Stimulated activated CD4-positive, alpha-beta T cell treated with anti-CD3 and anti-CD28 coated beads, Interleukin-15, amount 100 ng/mL, for 1 hour (primary cell): ENCODE measurements at regions not wholly inside any gene's neighbourhood (a gene's known extent, or its start where the extent isn't known, plus 50 kb on each side); places are given as distances from the start of the nearest gene placed in this dataset.
A peak's percentile ranks its signal among the peaks of the same experiment; 100 is the strongest.

Source experiments
- DNase-seq, 2 donors: peaks; one replicate each; pipeline ENCODE4 v3.0.0-alpha.2; 2020; ENCODE audit warnings: low read depth in 1 of 2, low spot score in 1 of 2

- DNase-seq: no peak
These were observed 98.1 kb upstream of the FER start for GRCh38 chr5:108649646-108650045.

DNA sequence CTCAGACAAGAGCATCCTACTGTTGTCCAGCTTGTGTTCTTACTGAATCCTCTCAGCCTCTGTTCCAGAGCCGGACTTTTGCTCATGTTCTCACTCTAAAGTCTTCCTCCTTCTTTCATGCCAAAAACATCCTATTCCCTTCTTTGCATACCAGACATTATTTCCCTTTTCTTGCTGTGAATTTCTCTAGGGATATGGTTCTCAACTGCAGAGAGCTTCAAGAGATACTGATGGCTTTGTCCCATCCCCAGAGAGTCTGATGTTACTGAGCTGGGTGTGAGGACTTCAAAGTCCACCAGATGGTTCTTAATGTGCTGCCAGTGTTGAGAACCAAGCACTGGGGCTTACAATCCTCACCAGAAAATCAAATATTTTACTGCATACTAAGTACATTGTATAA, 98.6 kb upstream of the FER start:
- DNase-seq: no peak

- DNase-seq: peak; percentile 8 to 13
These were observed 105.4 kb upstream of the FER start for GRCh38 chr5:108642170-108642906.

- no peak for DNase-seq
These were observed 106.1 kb upstream of the FER start for GRCh38 chr5:108641596-108641995.

DNA sequence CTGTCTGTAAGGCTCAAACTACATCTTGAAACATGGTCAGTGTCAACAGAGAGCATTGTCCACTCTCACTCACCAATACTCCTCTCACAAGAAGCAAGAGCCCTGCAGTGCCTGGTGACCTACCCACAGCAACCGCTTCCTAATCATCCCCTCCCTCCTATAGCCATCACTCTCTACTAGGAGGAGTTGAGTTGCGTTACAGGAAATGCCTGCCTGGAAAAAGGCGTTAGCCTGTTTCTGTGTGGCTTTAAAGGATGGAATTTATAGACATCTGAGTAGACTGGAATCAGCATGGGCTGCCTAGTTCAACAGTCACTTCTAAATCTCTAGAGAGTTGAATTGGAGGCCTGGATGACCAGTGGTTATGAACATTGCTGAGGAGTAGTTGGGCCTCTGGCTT, 108.3 kb upstream of the FER start:
- no peak for DNase-seq

GRCh38 chr5:108638021-108638420, 109.7 kb upstream of the FER start:
- no peak for DNase-seq

DNA sequence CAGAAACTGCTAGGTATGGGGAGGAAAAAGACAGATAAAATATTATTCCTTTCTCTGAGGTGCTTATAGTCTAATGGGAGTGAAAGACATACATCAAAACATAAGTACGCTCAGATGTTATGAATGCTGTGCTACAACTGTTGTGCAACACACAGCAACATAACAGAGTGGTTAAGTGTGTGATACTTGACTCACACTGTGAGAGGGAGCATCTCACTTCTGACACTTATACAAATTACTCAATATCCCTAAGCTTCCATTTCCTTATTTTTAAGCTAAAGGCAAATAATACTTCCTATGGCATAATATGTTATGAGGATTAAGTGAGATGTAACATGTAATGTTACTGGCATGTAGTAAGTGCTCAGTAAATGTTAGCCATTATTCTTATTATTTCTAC, 110.6 kb upstream of the FER start:
- DNase-seq: no peak

DNA sequence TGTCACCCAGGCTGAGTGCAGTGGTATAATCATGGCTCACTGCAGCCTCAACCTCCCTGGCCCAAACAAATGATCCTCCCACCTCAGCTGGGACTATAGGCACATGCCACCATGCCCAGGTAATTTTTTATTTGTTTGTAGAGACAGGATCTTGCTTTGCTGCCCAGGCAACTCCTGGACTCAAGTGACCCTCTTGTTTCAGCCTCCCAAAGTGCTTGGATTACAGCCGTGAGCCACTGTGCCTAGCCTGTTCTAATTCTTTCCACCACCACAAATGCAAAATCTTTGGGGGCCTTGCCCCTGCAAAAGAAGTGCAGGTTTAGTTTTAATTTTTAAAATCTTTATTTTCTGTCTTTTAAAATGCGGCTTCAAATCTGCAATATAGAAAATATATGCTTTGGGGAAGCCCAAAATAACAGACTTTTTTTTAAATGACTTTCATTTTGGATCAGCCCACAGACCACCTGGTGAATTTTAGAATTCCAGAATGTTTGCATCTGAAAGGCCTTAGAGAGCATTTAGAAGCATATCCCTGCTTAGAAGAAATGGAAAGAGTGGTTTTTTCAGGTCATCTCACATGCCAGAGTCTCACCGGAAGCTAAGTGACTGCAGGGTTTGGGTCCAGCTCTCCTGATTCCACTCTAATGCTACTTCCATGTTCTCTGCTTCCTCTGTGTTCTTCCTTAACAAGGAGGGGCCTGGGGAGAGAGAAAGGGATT, 111.4 kb upstream of the FER start:
- DNase-seq: no peak

DNA sequence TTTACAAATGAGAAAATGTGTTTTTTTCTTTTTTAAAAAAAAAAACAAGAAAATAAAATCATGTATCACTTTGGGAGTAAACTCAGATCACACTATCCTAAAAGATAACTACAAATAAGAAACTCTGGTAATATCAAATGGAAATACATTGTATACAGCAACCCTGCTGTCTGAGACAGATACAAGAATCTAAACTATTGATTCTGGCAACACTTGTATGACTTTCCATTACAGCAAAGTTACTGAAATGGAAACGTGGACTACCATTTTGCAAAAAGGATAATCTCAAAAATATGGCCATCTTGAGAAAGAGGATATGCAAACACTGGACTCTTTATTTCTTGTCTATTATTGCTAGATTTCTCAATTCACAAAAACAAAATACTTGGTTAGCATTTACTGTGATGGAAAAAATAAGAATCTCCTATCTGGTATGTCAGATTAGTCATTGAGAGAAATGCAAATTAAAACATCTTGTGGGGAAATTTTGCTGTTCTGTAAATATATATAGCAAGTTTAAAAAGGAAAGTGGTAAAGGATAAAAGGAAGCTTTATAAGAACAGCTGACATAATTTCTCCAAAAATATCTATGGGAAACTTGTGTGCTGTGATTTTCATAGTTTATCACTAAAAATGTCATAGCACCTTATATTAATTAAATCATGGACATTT, 112.9 kb upstream of the FER start:
- no peak for DNase-seq

- no peak for DNase-seq
These were observed 113.6 kb upstream of the FER start for GRCh38 chr5:108634010-108634616.

DNA sequence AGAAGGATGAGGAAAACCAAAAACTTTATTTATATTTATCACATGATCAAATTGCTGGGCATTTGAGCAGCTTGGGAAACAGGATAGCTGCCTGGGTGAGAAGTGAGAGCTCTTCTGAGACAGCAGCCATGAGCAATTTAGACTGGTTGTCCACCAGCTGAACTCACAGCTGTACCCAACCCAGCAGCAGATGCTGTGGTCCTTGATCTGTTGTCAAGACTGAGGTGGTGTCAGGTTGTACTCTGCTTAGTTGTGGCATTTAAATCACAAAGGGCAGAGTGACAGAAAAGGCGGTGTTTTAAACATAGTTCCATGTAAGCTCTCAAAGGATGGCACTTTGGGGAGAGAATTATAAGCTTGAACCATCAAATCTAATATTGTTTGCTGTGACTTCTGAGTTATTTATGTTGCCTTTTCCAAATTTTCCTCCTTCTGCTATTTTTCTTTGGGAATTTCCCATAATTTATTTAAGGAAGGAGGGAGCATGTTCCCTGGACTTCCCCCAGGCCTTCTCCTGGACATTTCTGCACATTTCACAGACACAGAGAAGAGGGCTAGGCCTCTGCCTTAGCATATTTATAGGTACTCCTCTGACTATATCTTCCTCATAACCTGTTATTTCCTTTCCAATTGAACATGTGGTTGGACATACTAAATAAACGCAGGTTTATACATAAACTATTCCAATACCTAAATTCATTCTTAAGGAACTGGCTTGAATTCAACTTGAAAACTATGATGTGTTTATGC, 117.7 kb upstream of the FER start:
- no peak for DNase-seq

DNA sequence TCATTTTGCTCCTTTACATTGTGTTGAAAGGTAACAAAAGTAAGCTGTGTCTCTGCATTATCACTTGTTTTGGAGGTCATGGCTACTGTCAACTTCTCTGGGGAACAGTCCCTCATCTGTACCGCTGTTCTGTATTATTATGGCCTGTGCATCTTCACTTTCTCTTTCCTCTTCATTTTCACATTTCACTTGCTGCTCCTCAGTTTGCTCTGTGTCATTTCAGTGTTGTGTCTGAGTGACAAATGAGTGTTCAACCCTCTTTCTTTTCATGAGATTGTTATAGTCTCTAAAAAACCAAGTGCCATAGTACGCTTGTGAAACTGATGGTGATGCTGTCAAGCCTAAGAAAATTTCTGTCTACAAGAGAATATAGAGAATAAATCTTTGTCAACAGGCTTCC, 122.0 kb upstream of the FER start:
- DNase-seq: no peak

DNA sequence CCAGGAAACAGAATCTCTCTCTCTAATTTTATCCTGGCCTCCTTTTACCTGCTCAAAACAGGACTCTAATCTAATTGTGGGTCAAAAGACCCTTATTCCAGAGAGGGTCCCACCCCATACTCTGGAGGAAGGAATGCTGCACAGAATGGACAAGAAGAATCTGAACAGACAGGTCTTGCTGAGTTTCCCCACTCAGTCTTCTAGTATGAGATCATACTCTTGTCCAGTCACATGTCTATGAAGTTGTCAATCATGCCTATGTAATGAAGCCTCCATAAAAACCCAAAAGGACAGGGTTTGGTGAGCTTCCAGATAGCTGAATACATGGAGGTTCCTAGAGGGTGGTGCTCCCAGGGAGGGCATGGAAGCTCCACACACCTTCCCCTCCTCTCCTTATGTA, 123.9 kb upstream of the FER start:
- DNase-seq: no peak

- DNase-seq: no peak
These were observed 127.2 kb upstream of the FER start for GRCh38 chr5:108620516-108620915.

DNA sequence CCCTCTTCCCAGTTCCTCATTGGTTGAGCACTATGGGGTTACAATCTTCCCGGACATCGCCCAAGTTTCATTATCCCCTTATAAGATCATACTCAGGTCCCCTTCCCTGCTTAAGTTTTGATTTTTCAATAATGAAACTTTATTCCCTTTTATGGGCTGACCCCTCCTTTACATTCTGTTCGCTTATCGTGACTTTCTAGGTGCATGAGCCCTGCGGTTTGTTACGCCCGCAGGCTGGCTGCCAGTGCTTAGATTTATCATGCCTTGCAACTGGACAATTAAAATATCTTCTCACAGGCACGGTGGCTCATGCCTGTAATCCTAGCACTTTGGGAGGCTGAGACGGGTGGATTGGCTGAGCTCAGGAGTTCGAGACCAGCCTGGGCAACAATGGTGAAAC, 127.9 kb upstream of the FER start:
- no peak for DNase-seq

DNA sequence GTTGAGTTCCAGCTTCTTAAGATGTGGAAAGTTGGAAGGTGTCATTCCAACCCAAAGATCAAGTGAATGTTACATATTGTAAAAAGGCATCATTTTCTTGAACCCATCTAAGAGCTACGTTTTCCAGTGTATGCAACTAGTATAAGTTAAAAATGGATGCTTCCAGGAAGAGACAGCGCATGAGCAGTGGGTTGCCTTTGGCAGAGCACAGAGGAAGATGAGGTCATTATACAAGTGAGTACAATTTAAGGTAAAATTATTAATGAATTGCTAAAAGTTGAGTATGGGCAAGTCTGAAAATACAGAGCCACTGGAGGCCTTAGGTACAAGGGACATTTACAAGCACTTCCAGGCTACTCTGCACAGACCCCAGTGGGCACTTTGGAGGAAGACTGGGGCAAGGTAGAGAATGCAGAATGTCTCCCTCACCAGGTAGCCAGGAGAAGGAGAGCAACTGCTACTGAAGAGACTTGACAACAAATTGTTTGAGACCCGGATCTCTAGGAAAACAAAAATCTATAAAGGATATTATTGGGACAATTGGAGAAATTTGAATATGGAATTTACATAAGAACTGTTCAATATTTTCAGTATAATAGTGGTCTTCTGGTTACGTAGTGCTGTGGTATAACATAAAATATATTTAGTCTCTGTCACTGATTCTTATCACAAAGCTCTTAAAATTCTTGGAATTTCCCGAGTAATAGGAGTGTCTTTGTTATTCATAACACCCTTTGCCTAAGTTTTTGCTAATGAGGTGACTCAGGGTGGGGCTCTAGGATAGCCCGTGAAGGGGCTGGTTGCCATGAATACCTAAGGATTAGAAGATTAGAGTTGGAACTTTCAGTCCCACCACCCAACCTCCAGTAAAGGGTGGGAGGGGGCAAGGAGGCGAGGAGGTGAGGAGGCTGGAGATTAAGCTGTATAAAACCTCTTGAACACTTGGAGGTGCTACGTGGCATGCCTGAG, 129.9 kb upstream of the FER start:
- no peak for DNase-seq

GRCh38 chr5:108615216-108615615, 132.5 kb upstream of the FER start:
- DNase-seq: no peak

DNA sequence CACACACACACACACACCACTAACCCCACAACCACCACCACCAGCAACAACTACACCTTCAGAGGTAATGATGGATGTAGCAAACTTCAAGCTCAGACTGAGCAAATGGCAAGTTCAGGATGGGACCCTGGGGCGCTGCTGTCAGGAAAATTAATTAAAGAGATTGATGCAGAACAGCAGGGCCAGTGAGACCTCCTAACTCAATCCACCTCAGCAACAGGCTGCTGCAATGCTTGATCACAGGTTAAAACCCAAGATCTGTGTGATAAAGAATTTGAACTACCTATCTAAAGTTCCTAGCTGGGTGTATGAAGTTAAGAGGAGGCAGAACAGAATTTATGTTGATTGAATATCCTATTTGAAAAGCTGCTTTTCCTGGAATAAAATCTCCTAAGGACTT, 140.3 kb upstream of the FER start:
- DNase-seq: no peak

- DNase-seq: no peak
These were observed 141.5 kb upstream of the FER start for GRCh38 chr5:108606185-108606584.

DNA sequence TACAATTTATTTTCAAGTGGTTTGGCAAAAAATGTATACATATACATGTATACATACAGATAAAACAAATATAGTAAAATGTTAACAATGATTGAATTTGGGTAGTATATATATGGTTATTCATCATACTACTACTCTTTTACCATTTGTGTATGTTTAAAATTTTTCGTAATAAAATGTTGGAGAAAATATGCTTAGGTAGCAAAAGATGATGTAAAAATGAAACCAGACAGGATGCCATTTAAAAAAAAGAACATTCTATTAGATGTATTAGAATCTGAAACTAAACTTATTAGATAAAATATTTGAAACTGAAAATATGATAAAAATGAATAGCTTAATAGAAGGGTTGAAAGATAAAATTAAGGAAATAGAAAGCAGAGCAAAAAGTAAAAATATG, 144.9 kb upstream of the FER start:
- DNase-seq: no peak
